ENCODE measurements at regions not wholly inside any gene's neighbourhood (a gene's known extent, or its start where the extent isn't known, plus 50 kb on each side); places are given as distances from the start of the nearest gene placed in this dataset.

- DNase-seq (ENCODE audit: extremely low read depth in 1 of 11, low read depth in 9 of 11, low spot score in 4 of 11) = no peak
Measured at GRCh38 chr18:71976744-71977143, 567.4 kb downstream of the CBLN2 start.

- no peak for DNase-seq (ENCODE audit: extremely low read depth in 1 of 11, low read depth in 9 of 11, low spot score in 4 of 11)
Measured at GRCh38 chr18:71966791-71967190, 577.4 kb downstream of the CBLN2 start.

- no peak for DNase-seq (ENCODE audit: extremely low read depth in 1 of 11, low read depth in 9 of 11, low spot score in 4 of 11)
Measured at GRCh38 chr18:71958605-71959004, 585.5 kb downstream of the CBLN2 start.

- no peak for DNase-seq (ENCODE audit: extremely low read depth in 1 of 11, low read depth in 9 of 11, low spot score in 4 of 11)
Measured at GRCh38 chr18:71951001-71951400, 593.1 kb downstream of the CBLN2 start.

- DNase-seq (ENCODE audit: extremely low read depth in 1 of 11, low read depth in 9 of 11, low spot score in 4 of 11) = no peak
Measured at GRCh38 chr18:71942433-71942832, 601.7 kb downstream of the CBLN2 start.

GRCh38 chr18:71939483-71939882 is 604.7 kb downstream of the CBLN2 start:
- DNase-seq (ENCODE audit: extremely low read depth in 1 of 11, low read depth in 9 of 11, low spot score in 4 of 11) = no peak

- no peak for DNase-seq (ENCODE audit: extremely low read depth in 1 of 11, low read depth in 9 of 11, low spot score in 4 of 11)
Measured at GRCh38 chr18:71936744-71937143, 607.4 kb downstream of the CBLN2 start.

- no peak for DNase-seq (ENCODE audit: extremely low read depth in 1 of 11, low read depth in 9 of 11, low spot score in 4 of 11)
Measured at GRCh38 chr18:71919211-71919610, 624.9 kb downstream of the CBLN2 start.

- no peak for DNase-seq (ENCODE audit: extremely low read depth in 1 of 11, low read depth in 9 of 11, low spot score in 4 of 11)
Measured at GRCh38 chr18:71913641-71914040, 630.5 kb downstream of the CBLN2 start.

- DNase-seq (ENCODE audit: extremely low read depth in 1 of 11, low read depth in 9 of 11, low spot score in 4 of 11) = peak in 6 of 11 donors; percentile 1 to 34 (median 12)
Measured at GRCh38 chr18:71902482-71902881, 641.7 kb downstream of the CBLN2 start.

- no peak for DNase-seq (ENCODE audit: extremely low read depth in 1 of 11, low read depth in 9 of 11, low spot score in 4 of 11)
Measured at GRCh38 chr18:71899707-71900472, 644.3 kb downstream of the CBLN2 start.

GRCh38 chr18:71899183-71899582 is 645.0 kb downstream of the CBLN2 start:
- DNase-seq (ENCODE audit: extremely low read depth in 1 of 11, low read depth in 9 of 11, low spot score in 4 of 11) = no peak

GRCh38 chr18:71887509-71887908 is 656.6 kb downstream of the CBLN2 start:
- DNase-seq (ENCODE audit: extremely low read depth in 1 of 11, low read depth in 9 of 11, low spot score in 4 of 11) = no peak

- no peak for DNase-seq (ENCODE audit: extremely low read depth in 1 of 11, low read depth in 9 of 11, low spot score in 4 of 11)
Measured at GRCh38 chr18:71878226-71878625, 665.9 kb downstream of the CBLN2 start.

GRCh38 chr18:71873695-71874094 is 670.4 kb downstream of the CBLN2 start:
- no peak for DNase-seq (ENCODE audit: extremely low read depth in 1 of 11, low read depth in 9 of 11, low spot score in 4 of 11)

GRCh38 chr18:71865888-71866287 is 678.3 kb downstream of the CBLN2 start:
- DNase-seq (ENCODE audit: extremely low read depth in 1 of 11, low read depth in 9 of 11, low spot score in 4 of 11) = no peak

- DNase-seq (ENCODE audit: extremely low read depth in 1 of 11, low read depth in 9 of 11, low spot score in 4 of 11) = no peak
Measured at GRCh38 chr18:71850602-71851001, 693.5 kb downstream of the CBLN2 start.

- DNase-seq (ENCODE audit: extremely low read depth in 1 of 11, low read depth in 9 of 11, low spot score in 4 of 11) = no peak
Measured at GRCh38 chr18:71849407-71849806, 694.7 kb downstream of the CBLN2 start.

- no peak for DNase-seq (ENCODE audit: extremely low read depth in 1 of 11, low read depth in 9 of 11, low spot score in 4 of 11)
Measured at GRCh38 chr18:71846716-71847115, 697.4 kb downstream of the CBLN2 start.

- DNase-seq (ENCODE audit: extremely low read depth in 1 of 11, low read depth in 9 of 11, low spot score in 4 of 11) = no peak
Measured at GRCh38 chr18:71844814-71845213, 699.3 kb downstream of the CBLN2 start.

- no peak for DNase-seq (ENCODE audit: extremely low read depth in 1 of 11, low read depth in 9 of 11, low spot score in 4 of 11)
Measured at GRCh38 chr18:71842666-71843065, 701.5 kb downstream of the CBLN2 start.
